ENCODE measurements at regions not wholly inside any gene's neighbourhood (a gene's known extent, or its start where the extent isn't known, plus 50 kb on each side); places are given as distances from the start of the nearest gene placed in this dataset.

DNA sequence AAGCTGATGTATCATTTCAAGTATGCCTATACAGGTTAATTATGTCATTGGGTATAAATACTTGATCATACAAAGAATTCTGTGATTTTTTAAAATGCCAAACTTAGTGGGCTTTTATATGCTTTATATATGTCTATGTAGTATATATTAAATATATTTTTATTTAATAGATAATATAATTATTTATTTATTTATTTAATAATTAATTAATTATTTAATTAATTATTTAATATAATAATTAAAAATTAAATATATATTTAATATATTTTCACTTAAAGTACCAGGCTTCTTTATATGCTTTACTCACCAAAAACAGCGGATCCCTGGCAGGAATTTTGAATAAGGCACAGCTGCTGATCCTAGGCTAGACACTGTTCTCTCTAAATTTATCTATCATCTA, 687.0 kb downstream of the VGLL3 start:
- Histone ChIP-seq H3K4me3 (ENCODE audit: low read length) (no peak overlapping the region), H3K27me3 (ENCODE audit: control insufficient read depth, insufficient read depth) (no peaks in the 10 kb centered on the region), H3K9me3 (ENCODE audit: control insufficient read depth, low read length) (no peaks in the 10 kb centered on the region), H3K4me1 (ENCODE audit: control insufficient read depth, insufficient read depth, low read length) (no peaks in the 10 kb centered on the region), H3K27ac (ENCODE audit: low read length) (no peak overlapping the region)
- 91% methylated on average over 1 of the region's 1 CpG for WGBS
- intact Hi-C loops (cut with DNase I): no loop called here
- ATAC-seq (no peak), DNase-seq (no peak)

DNA sequence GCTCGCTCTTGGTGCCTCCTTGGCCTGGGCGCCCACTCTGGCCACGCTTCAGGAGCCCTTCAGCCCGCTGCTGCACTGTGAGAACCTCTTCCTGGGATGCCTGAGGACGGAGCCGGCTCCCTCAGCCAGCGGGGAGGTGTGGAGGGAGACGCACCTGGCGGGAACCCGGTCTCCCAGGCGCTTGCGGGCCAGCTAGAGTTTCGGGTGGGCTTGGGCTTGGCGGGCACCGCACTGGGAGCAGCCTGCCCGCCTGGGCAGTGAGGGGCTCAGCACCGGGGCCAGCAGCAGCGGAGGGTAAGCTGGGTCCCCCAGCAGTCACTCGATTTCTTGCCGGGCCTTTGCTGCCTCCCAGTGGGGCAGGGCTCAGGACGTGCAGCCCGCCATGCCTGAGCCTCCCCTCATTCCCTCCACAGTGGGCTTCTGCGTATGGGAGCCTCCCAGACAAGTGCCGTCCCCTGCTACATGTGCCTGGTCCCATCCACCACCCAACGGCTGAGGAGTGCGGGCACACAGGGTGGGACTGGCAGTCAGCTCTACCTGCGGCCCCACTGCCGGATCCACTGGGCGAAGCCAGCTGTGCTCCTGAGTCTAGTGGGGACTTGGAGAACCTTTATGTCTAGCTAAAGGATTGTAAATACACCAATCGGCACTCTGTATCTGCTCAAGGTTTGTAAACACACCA, 708.7 kb downstream of the VGLL3 start:
- intact Hi-C loops (cut with DNase I): no loop called here
- WGBS: 94% methylated on average over 30 of the region's 30 CpGs
- H3K27me3 ChIP-seq (ENCODE audit: control insufficient read depth, insufficient read depth): no peaks in the 10 kb centered on the region
- ATAC-seq: peak in 1 of 2 donors; percentile 45
- H3K4me3 ChIP-seq (ENCODE audit: low read length): no peak overlapping the region
- no peaks in the 10 kb centered on the region for H3K4me1 ChIP-seq (ENCODE audit: control insufficient read depth, insufficient read depth, low read length)
- H3K9me3 ChIP-seq (ENCODE audit: control insufficient read depth, low read length): no peaks in the 10 kb centered on the region
- peak in 2 of 3 donors; percentile 26 to 46 for DNase-seq
- H3K27ac ChIP-seq (ENCODE audit: low read length): no peak overlapping the region

- intact Hi-C loops (cut with DNase I): no loop called here
- no peaks in the 10 kb centered on the region for H3K27me3 ChIP-seq (ENCODE audit: control insufficient read depth, insufficient read depth)
- 42% methylated on average over 4 of the region's 4 CpGs for WGBS
- no peak overlapping the region for H3K27ac ChIP-seq (ENCODE audit: low read length)
- no peaks in the 10 kb centered on the region for H3K9me3 ChIP-seq (ENCODE audit: control insufficient read depth, low read length)
- no peaks in the 10 kb centered on the region for H3K4me1 ChIP-seq (ENCODE audit: control insufficient read depth, insufficient read depth, low read length)
- no peak overlapping the region for H3K4me3 ChIP-seq (ENCODE audit: low read length)
- ATAC-seq (no peak), DNase-seq (no peak)
Measured at GRCh38 chr3:86269364-86270155, 721.4 kb downstream of the VGLL3 start.

DNA sequence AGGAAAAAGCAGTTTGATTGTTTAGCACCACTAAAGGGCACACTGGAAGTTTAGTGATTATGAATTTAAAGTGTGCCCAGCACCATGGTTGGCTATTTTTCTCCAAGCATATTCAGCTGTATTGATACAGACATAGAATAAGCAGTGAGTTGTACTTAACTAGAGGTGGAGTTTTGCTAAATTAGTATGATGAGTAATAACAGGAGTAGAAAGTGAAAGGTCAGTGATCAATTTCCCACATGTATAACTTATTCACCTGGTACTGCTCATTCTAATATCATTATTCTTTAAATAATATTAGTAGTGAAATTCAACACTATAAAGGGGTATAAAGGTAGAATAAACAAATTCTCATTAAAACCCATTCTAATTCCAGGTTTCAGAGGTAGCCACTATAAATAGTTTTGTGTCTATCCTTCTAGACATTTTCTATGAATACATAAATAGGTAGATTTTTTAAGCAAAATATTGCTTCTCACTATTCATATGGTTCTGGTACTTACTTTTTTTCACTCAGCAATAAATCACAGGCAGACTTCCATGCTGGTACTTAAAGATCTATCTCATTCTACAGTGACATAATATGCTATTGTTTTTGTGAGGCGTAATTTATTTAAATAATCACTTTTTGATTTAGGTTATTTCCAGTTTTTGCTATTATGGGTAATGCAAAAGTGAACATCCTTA, 732.9 kb downstream of the VGLL3 start:
- DNase-seq (no peak), ATAC-seq (no peak)
- no peak overlapping the region for H3K27ac ChIP-seq (ENCODE audit: low read length)
- WGBS: 86% methylated on average over 1 of the region's 1 CpG
- no peak overlapping the region for H3K4me3 ChIP-seq (ENCODE audit: low read length)
- no peaks in the 10 kb centered on the region for H3K4me1 ChIP-seq (ENCODE audit: control insufficient read depth, insufficient read depth, low read length)
- no peaks in the 10 kb centered on the region for H3K27me3 ChIP-seq (ENCODE audit: control insufficient read depth, insufficient read depth)
- intact Hi-C loops (cut with DNase I): no loop called here
- no peaks in the 10 kb centered on the region for H3K9me3 ChIP-seq (ENCODE audit: control insufficient read depth, low read length)

DNA sequence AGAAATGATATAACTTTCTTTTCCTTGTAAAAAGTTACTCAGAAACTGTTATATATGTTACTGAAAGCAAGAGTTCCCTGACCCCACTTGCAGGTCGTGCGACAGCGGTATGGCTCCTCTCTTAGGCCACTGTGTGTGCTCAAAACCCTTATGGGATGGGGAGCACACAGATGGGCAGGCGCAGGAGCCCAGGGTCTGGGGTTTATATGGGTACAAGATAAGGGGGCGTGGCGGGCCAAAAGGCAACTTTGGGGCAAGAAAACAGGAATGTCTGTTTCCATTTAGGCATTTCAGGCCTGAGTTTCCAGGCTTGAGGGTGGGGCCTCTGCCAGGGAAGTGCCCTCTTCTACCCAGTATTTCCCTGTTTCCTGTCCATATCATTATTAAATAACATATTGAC, 736.5 kb downstream of the VGLL3 start:
- H3K4me1 ChIP-seq (ENCODE audit: control insufficient read depth, insufficient read depth, low read length): no peaks in the 10 kb centered on the region
- H3K27ac ChIP-seq (ENCODE audit: low read length): no peak overlapping the region
- H3K27me3 ChIP-seq (ENCODE audit: control insufficient read depth, insufficient read depth): no peaks in the 10 kb centered on the region
- H3K9me3 ChIP-seq (ENCODE audit: control insufficient read depth, low read length): no peaks in the 10 kb centered on the region
- intact Hi-C loops (cut with DNase I): no loop called here
- DNase-seq: peak in 1 of 3 donors; percentile 22
- no peak overlapping the region for H3K4me3 ChIP-seq (ENCODE audit: low read length)
- WGBS: 73% methylated on average over 6 of the region's 6 CpGs
- no peak for ATAC-seq

DNA sequence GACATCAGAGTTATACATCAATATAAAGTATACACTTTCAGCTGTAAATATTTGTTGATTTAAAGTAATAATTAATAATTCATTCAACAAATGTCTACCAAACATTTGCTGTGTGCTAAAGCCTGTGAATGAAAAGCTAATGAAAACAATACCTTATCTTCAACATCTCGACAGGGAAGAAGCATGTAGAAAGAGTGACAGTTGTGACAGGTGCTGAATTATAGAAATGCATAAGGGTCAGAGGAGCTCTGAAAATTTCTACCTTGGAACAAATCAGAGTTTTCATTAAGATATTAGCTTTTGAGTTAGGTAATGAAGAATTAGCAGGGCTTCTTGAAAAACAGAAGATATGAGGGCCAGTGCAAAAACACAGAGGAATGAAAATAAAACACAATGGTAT, 739.2 kb downstream of the VGLL3 start:
- Histone ChIP-seq H3K27ac (ENCODE audit: low read length) (no peak overlapping the region), H3K4me3 (ENCODE audit: low read length) (no peak overlapping the region), H3K9me3 (ENCODE audit: control insufficient read depth, low read length) (no peaks in the 10 kb centered on the region), H3K27me3 (ENCODE audit: control insufficient read depth, insufficient read depth) (no peaks in the 10 kb centered on the region), H3K4me1 (ENCODE audit: control insufficient read depth, insufficient read depth, low read length) (no peaks in the 10 kb centered on the region)
- ATAC-seq (no peak), DNase-seq (no peak)
- intact Hi-C loops (cut with DNase I): no loop called here
- 52% methylated on average over 1 of the region's 1 CpG for WGBS

- no peaks in the 10 kb centered on the region for H3K4me1 ChIP-seq (ENCODE audit: control insufficient read depth, insufficient read depth, low read length)
- DNase-seq: no peak
- 79% methylated on average over 1 of the region's 1 CpG for WGBS
- no peak for ATAC-seq
- intact Hi-C loops (cut with DNase I): no loop called here
- H3K27me3 ChIP-seq (ENCODE audit: control insufficient read depth, insufficient read depth): no peaks in the 10 kb centered on the region
- no peak overlapping the region for H3K27ac ChIP-seq (ENCODE audit: low read length)
- no peak overlapping the region for H3K4me3 ChIP-seq (ENCODE audit: low read length)
- H3K9me3 ChIP-seq (ENCODE audit: control insufficient read depth, low read length): no peaks in the 10 kb centered on the region
Measured at GRCh38 chr3:86249833-86250232, 741.1 kb downstream of the VGLL3 start.

- H3K4me1 ChIP-seq (ENCODE audit: control insufficient read depth, insufficient read depth, low read length): no peaks in the 10 kb centered on the region
- H3K27ac ChIP-seq (ENCODE audit: low read length): no peak overlapping the region
- WGBS: 21% methylated on average over 1 of the region's 1 CpG
- no peaks in the 10 kb centered on the region for H3K9me3 ChIP-seq (ENCODE audit: control insufficient read depth, low read length)
- no peak for DNase-seq
- no peak for ATAC-seq
- no peaks in the 10 kb centered on the region for H3K27me3 ChIP-seq (ENCODE audit: control insufficient read depth, insufficient read depth)
- H3K4me3 ChIP-seq (ENCODE audit: low read length): no peak overlapping the region
- intact Hi-C loops (cut with DNase I): no loop called here
Measured at GRCh38 chr3:86245360-86245759, 745.6 kb downstream of the VGLL3 start.

- intact Hi-C loops (cut with DNase I): no loop called here
- ATAC-seq: no peak
- H3K27ac ChIP-seq (ENCODE audit: low read length): no peak overlapping the region
- no peaks in the 10 kb centered on the region for H3K9me3 ChIP-seq (ENCODE audit: control insufficient read depth, low read length)
- H3K4me3 ChIP-seq (ENCODE audit: low read length): no peak overlapping the region
- 30% methylated on average over 3 of the region's 3 CpGs for WGBS
- no peaks in the 10 kb centered on the region for H3K4me1 ChIP-seq (ENCODE audit: control insufficient read depth, insufficient read depth, low read length)
- no peak for DNase-seq
- no peaks in the 10 kb centered on the region for H3K27me3 ChIP-seq (ENCODE audit: control insufficient read depth, insufficient read depth)
Measured at GRCh38 chr3:86244905-86245304, 746.0 kb downstream of the VGLL3 start.

- no peak overlapping the region for H3K27ac ChIP-seq (ENCODE audit: low read length)
- no peaks in the 10 kb centered on the region for H3K27me3 ChIP-seq (ENCODE audit: control insufficient read depth, insufficient read depth)
- DNase-seq: no peak
- H3K4me3 ChIP-seq (ENCODE audit: low read length): no peak overlapping the region
- no peaks in the 10 kb centered on the region for H3K9me3 ChIP-seq (ENCODE audit: control insufficient read depth, low read length)
- H3K4me1 ChIP-seq (ENCODE audit: control insufficient read depth, insufficient read depth, low read length): no peaks in the 10 kb centered on the region
- no peak for ATAC-seq
- intact Hi-C loops (cut with DNase I): no loop called here
- WGBS: 54% methylated on average over 2 of the region's 2 CpGs
Measured at GRCh38 chr3:86239946-86240345, 751.0 kb downstream of the VGLL3 start.

DNA sequence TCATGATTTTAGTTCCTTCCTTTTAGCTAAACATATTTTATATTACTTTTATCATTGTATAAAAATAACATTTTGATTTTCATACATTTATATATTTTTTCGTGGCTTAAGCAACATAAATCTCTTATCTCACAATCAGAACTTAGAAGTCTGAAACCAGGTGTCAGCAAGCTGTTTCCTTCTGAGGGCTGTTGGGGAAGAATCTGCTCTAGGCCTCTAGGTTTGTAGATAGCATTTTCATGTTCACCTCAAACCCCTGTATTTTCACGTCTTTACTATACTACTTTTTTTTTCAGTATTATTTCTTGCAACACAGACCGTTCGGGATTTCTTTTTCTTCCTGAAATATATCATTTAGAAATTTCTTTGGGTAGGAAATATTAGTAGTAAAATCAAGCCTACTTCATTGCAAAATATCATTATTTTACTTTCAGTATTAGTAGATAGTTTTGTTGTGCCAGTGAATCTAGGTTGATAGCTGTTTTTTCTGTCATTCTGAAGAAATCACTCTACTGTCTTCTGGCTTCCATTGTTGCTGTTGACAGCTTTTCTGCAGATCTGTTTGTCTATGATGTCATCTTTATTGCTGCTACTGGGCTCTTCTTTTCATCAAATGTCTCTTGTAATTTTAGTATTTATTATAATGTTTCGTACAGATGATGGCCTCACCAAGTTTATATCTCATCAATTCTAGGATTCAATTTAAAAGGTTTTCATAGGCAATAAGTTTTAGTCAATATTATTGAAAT, 756.3 kb downstream of the VGLL3 start:
- no peak overlapping the region for H3K4me3 ChIP-seq (ENCODE audit: low read length)
- H3K4me1 ChIP-seq (ENCODE audit: control insufficient read depth, insufficient read depth, low read length): no peaks in the 10 kb centered on the region
- WGBS: 67% methylated on average over 5 of the region's 5 CpGs
- DNase-seq: no peak
- H3K27me3 ChIP-seq (ENCODE audit: control insufficient read depth, insufficient read depth): no peaks in the 10 kb centered on the region
- intact Hi-C loops (cut with DNase I): no loop called here
- no peaks in the 10 kb centered on the region for H3K9me3 ChIP-seq (ENCODE audit: control insufficient read depth, low read length)
- H3K27ac ChIP-seq (ENCODE audit: low read length): no peak overlapping the region
- ATAC-seq: no peak

Measured in right cardiac atrium (tissue), 5 donors.